Liver (tissue), 8 donors: ENCODE measurements at regions not wholly inside any gene's neighbourhood (a gene's known extent, or its start where the extent isn't known, plus 50 kb on each side); places are given as distances from the start of the nearest gene placed in this dataset.
A peak's percentile ranks its signal among the peaks of the same experiment; 100 is the strongest.

ENCODE experiments used
- DNase-seq: peaks from one replicate; pipeline ENCODE4 v3.0.0-alpha.2; 2017; ENCODE audit warnings: low spot score
- H3K27ac ChIP-seq, 2 donors: one replicate each; pipeline ENCODE4 v1.7.0; 2013; ENCODE audit warnings: inconsistent platforms in 2 of 2, low read length in 2 of 2, control low read depth in 1 of 2, low read depth in 1 of 2, mild to moderate bottlenecking in 1 of 2
- H3K27me3 ChIP-seq, 4 donors: one replicate each; pipeline versions ENCODE4 v1.6.1 to v1.7.0; 2013; ENCODE audit warnings: low read length in 3 of 4, inconsistent platforms in 1 of 4, mild to moderate bottlenecking in 1 of 4, moderate library complexity in 1 of 4; ENCODE audit not compliant: control insufficient read depth in 4 of 4, insufficient read depth in 4 of 4
- H3K36me3 ChIP-seq, 4 donors: one replicate each; pipeline versions ENCODE4 v1.6.1 to v1.7.0; 2013; ENCODE audit warnings: low read length in 3 of 4, mild to moderate bottlenecking in 3 of 4, low read depth in 1 of 4, moderate library complexity in 1 of 4; ENCODE audit not compliant: control insufficient read depth in 4 of 4, insufficient read depth in 3 of 4
- H3K4me1 ChIP-seq, 4 donors: one replicate each; pipeline versions ENCODE4 v1.6.1 to v1.7.0; 2013; ENCODE audit warnings: low read length in 3 of 4, mild to moderate bottlenecking in 3 of 4, moderate library complexity in 1 of 4; ENCODE audit not compliant: control insufficient read depth in 4 of 4, insufficient read depth in 4 of 4
- H3K4me3 ChIP-seq, 3 donors: one replicate each; pipeline versions ENCODE4 v1.6.1 to v1.7.0; 2013; ENCODE audit warnings: low read length in 3 of 3, control low read depth in 1 of 3, low read depth in 1 of 3, mild to moderate bottlenecking in 1 of 3
- H3K9ac ChIP-seq, 2 donors: one replicate each; pipeline ENCODE4 v1.7.0; 2013; ENCODE audit warnings: low read length in 2 of 2, mild to moderate bottlenecking in 2 of 2, moderate library complexity in 2 of 2, control low read depth in 1 of 2, low read depth in 1 of 2
- H3K9me3 ChIP-seq, 4 donors: one replicate each; pipeline versions ENCODE4 v1.6.1 to v1.7.0; 2013; ENCODE audit warnings: low read length in 3 of 4; ENCODE audit not compliant: control insufficient read depth in 4 of 4
- CTCF ChIP-seq: fragments of 150-350 bp; IDR thresholded peaks from 2 replicates; pipeline ENCODE4 v1.5.1; 2017; ENCODE audit warnings: improper control_type of control experiment, low read depth, low read length; ENCODE audit not compliant: missing input control
- EGR1 ChIP-seq, 2 donors: IDR thresholded peaks; 2 replicates each; pipeline ENCODE4 v1.6.1; 2016 to 2018; ENCODE audit warnings: antibody characterized with exemption in 2 of 2, low read depth in 2 of 2
- FOXA1 ChIP-seq: IDR thresholded peaks from 2 replicates; pipeline ENCODE4 v1.6.1; 2016; ENCODE audit warnings: antibody characterized with exemption
- FOXA2 ChIP-seq: IDR thresholded peaks from 2 replicates; pipeline ENCODE4 v1.6.1; 2016; ENCODE audit warnings: antibody characterized with exemption
- GABPA ChIP-seq, 2 donors: IDR thresholded peaks in 1 of 2; conservative IDR thresholded peaks in 1 of 2; 2 replicates each; pipeline ENCODE4 v1.6.1; 2016; ENCODE audit warnings: antibody characterized with exemption in 2 of 2, mild to moderate bottlenecking in 1 of 2, moderate library complexity in 1 of 2
- HNF4A ChIP-seq, 2 donors: conservative IDR thresholded peaks; 2 replicates each; pipeline ENCODE4 v1.6.1; 2016; ENCODE audit warnings: antibody characterized with exemption in 2 of 2, mild to moderate bottlenecking in 2 of 2
- HNF4G ChIP-seq: IDR thresholded peaks from 2 replicates; pipeline ENCODE4 v1.6.1; 2016; ENCODE audit warnings: antibody characterized with exemption
- JUND ChIP-seq, 2 donors: IDR thresholded peaks; 2 replicates each; pipeline ENCODE4 v1.6.1; 2016; ENCODE audit warnings: antibody characterized with exemption in 2 of 2
- MAX ChIP-seq: IDR thresholded peaks from 2 replicates; pipeline ENCODE4 v1.6.1; 2016; ENCODE audit warnings: antibody characterized with exemption
- NR2F2 ChIP-seq: IDR thresholded peaks from 2 replicates; pipeline ENCODE4 v1.6.1; 2016; ENCODE audit warnings: antibody characterized with exemption
- RAD21 ChIP-seq, 2 donors: IDR thresholded peaks; 2 replicates each; pipeline ENCODE4 v1.6.1; 2016; ENCODE audit warnings: antibody characterized with exemption in 2 of 2, mild to moderate bottlenecking in 2 of 2
- RXRA ChIP-seq, 2 donors: IDR thresholded peaks; 2 replicates each; pipeline ENCODE4 v1.6.1; 2017 to 2018; ENCODE audit warnings: antibody characterized with exemption in 2 of 2, mild to moderate bottlenecking in 1 of 2
- SP1 ChIP-seq: IDR thresholded peaks from 2 replicates; pipeline ENCODE4 v1.6.1; 2018; ENCODE audit warnings: antibody characterized with exemption, mild to moderate bottlenecking
- TAF1 ChIP-seq: conservative IDR thresholded peaks from 2 replicates; pipeline ENCODE4 v1.6.1; 2016; ENCODE audit warnings: antibody characterized with exemption, mild to moderate bottlenecking
- YY1 ChIP-seq: IDR thresholded peaks from 2 replicates; pipeline ENCODE4 v1.6.1; 2016; ENCODE audit warnings: antibody characterized with exemption, mild to moderate bottlenecking
- ZBTB33 ChIP-seq: IDR thresholded peaks from 2 replicates; pipeline ENCODE4 v1.6.1; 2016; ENCODE audit warnings: antibody characterized with exemption
- whole genome bisulfite sequencing: extraction: QIAGEN DNeasy Blood & Tissue Kit; methylation state at CpG from one replicate; pipeline ENCODE4 v1.1.7; 2013; 5-methylcytosine and 5-hydroxymethylcytosine counted together
- donor health status: healthy.
- donor health status: healthy.
- donor health status: healthy.
- donor health status: healthy.
- donor health status: healthy.

- H3K9ac ChIP-seq = no peak overlapping the region
- H3K27ac ChIP-seq = no peak overlapping the region
- no peak for TF ChIP-seq TAF1
- no peak for TF ChIP-seq RXRA (IDR thresholded peaks at IDR 0.05)
- TF ChIP-seq FOXA2 = no peak
- TF ChIP-seq SP1 = no peak
- TF ChIP-seq HNF4A (conservative IDR thresholded peaks at IDR 0.05) = no peak
- TF ChIP-seq GABPA (IDR thresholded peaks at IDR 0.05 in 1 of 2, conservative IDR thresholded peaks at IDR 0.05 in 1 of 2) = no peak
- no peak for TF ChIP-seq YY1
- no peak for TF ChIP-seq NR2F2
- no peak for TF ChIP-seq JUND (IDR thresholded peaks at IDR 0.05)
- no peak for TF ChIP-seq FOXA1
- TF ChIP-seq MAX = no peak
- TF ChIP-seq EGR1 (IDR thresholded peaks at IDR 0.05; ENCODE audit: low read depth in 2 of 2) = no peak
- TF ChIP-seq RAD21 (IDR thresholded peaks at IDR 0.05) = no peak
- H3K36me3 ChIP-seq = no peaks in the 10 kb centered on the region
- no peaks in the 10 kb centered on the region for H3K27me3 ChIP-seq
- 68% methylated on average over 1 of the region's 1 CpG for WGBS
- H3K4me1 ChIP-seq = no peaks in the 10 kb centered on the region
- no peaks in the 10 kb centered on the region for H3K9me3 ChIP-seq
- DNase-seq = no peak
- no peak overlapping the region for H3K4me3 ChIP-seq
Observed at GRCh38 chr5:130727830-130728229, 437.2 kb downstream of the HINT1 start.

- WGBS = 82% methylated on average over 5 of the region's 5 CpGs
- Histone ChIP-seq H3K4me1 (no peaks in the 10 kb centered on the region), H3K9ac (no peak overlapping the region), H3K4me3 (no peak overlapping the region), H3K36me3 (no peaks in the 10 kb centered on the region), H3K27me3 (no peaks in the 10 kb centered on the region), H3K27ac (no peak overlapping the region), H3K9me3 (no peaks in the 10 kb centered on the region)
- no peak for TF ChIP-seq HNF4G
- no peak for TF ChIP-seq ZBTB33
- no peak for TF ChIP-seq NR2F2
- TF ChIP-seq FOXA2 = no peak
- no peak for TF ChIP-seq MAX
- TF ChIP-seq GABPA (IDR thresholded peaks at IDR 0.05 in 1 of 2, conservative IDR thresholded peaks at IDR 0.05 in 1 of 2) = no peak
- no peak for DNase-seq
Observed at GRCh38 chr5:130724658-130725057, 440.4 kb downstream of the HINT1 start.

- no peak for DNase-seq
- Histone ChIP-seq H3K9ac (no peak overlapping the region), H3K27me3 (no peaks in the 10 kb centered on the region), H3K36me3 (no peaks in the 10 kb centered on the region), H3K27ac (no peak overlapping the region), H3K9me3 (no peaks in the 10 kb centered on the region), H3K4me3 (no peak overlapping the region), H3K4me1 (no peaks in the 10 kb centered on the region)
- TF ChIP-seq RAD21 (IDR thresholded peaks at IDR 0.05) (peak; percentile 57 to 66), MAX (no peak), FOXA2 (no peak), CTCF (peak; percentile 24)
- WGBS = 11% methylated on average over 1 of the region's 1 CpG
Observed at GRCh38 chr5:130720355-130720754, 444.7 kb downstream of the HINT1 start.
